GM13976 (cell line): ENCODE measurements at regions not wholly inside any gene's neighbourhood (a gene's known extent, or its start where the extent isn't known, plus 50 kb on each side); places are given as distances from the start of the nearest gene placed in this dataset.

Experiments used
- DNase-seq: peaks from one replicate; pipeline ENCODE4 v3.0.0; 2012; ENCODE audit warnings: low spot score
- CTCF ChIP-seq: IDR thresholded peaks from 2 replicates; pipeline ENCODE4 v1.5.1; 2012; ENCODE audit warnings: borderline replicate concordance, mild to moderate bottlenecking; ENCODE audit not compliant: insufficient read depth; ENCODE audit errors: extremely low read depth, missing control alignments, control extremely low read depth
- in situ Hi-C: fragments of 300-500 bp; cut with MboI; formaldehyde crosslinking; loops from one replicate; pipeline ENCODE4 v1.12.0; 2022; ENCODE audit warnings: low sequenced_read_pairs, mixed read lengths, inconsistent platforms; ENCODE audit not compliant: unreplicated experiment

DNA sequence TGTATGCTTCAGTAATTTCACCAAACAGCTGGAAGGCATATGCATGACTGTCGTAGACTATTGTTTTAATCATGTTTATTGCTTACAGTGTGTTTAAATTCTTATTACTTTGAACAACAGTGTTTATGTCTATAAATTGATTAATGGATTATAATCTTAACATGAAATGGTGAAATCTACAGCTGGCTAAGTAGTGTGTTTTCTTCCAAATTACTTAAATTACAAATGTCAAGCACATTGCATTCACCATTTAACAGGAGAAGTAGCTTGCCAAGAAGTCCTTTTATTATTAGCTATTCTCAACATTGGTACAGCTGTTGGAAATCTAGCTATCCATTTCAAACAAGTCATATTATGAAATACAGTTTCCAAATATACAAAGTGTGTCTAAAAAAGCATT, 849.3 kb upstream of the PCDH10 start:
- no peak for TF ChIP-seq CTCF
- no peak for DNase-seq
- in situ Hi-C loops: no loop called here

DNA sequence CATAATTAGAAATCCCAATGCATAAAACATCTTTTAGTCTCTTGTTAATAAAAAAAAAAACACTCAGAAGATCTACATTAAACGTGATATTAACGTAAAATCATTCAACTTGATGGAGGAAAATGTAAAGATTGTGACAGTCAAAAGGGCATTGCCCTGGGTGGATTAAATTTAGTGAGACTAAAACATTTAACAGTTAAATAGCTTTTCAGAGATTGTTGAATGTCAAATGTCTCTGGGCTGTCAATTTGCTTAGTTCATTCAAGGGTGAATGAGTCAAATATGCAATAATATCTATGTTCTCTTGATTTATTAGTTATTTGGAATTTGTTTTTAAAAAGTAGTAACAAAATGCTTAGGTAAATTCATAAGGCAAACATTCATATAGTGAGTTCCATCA, 836.6 kb upstream of the PCDH10 start:
- in situ Hi-C loops: no loop called here
- DNase-seq: no peak
- no peak for TF ChIP-seq CTCF

DNA sequence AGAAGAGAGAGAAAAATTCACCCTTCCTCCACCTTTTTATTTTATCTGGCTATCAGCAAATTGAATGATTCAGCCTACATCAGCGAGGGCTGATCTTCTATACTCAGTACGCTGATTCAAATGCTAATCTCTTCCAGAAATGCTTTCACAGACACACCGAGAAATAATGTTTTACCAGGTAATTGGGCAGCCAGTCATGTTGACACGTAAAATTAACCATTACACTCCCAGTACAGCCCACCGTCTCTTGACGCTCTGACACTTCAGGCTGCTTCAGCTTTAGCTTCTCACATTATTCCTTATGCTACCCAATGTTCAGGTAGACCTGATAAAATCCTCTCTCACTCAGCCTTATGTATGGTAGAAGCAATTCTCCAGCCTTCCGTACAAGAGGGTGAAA, 835.2 kb upstream of the PCDH10 start:
- DNase-seq: no peak
- no peak for TF ChIP-seq CTCF
- in situ Hi-C loops: no loop called here

GRCh38 chr4:132316738-132317137, 832.4 kb upstream of the PCDH10 start:
- DNase-seq: no peak
- in situ Hi-C loops: no loop called here
- no peak for TF ChIP-seq CTCF

- in situ Hi-C loops: no loop called here
- TF ChIP-seq CTCF: no peak
- DNase-seq: no peak
These were observed 831.2 kb upstream of the PCDH10 start for GRCh38 chr4:132317923-132318322.

GRCh38 chr4:132328761-132329160, 820.3 kb upstream of the PCDH10 start:
- no peak for DNase-seq
- in situ Hi-C loops: no loop called here
- TF ChIP-seq CTCF: no peak

DNA sequence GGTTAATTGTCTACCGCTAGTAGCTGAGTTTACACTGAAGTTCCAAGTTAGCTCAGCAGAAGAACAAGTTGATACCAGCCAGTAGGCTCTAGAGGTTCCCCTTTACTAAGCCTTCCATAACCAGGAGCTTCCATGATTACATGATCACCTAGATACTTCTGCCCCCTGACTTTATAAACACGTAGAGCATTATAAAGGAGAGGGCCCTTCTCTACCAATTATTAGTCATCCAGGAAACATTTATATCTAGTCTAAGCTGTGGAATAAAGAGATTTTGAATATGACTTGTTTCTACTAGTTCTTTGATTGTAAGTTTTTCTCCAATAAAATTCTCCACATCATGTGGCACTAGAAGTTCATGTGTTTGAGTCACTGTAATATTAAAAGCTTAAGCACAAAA, 818.1 kb upstream of the PCDH10 start:
- DNase-seq: no peak
- TF ChIP-seq CTCF: no peak
- in situ Hi-C loops: no loop called here
